Right cardiac atrium (tissue), 5 donors: ENCODE measurements at regions not wholly inside any gene's neighbourhood (a gene's known extent, or its start where the extent isn't known, plus 50 kb on each side); places are given as distances from the start of the nearest gene placed in this dataset.
"Not testable (repeated sequence)": the region's sequence is repeated elsewhere in the genome, so short reads cannot be mapped to it uniquely, and the experiment has no call there.

Experiments used
- ATAC-seq, 2 donors: fragments of 200-7000 bp; cut with Tn5 transposase; one replicate each; pipeline versions ENCODE4 v1.8.0 to v1.9.1; 2020; ENCODE audit warnings: moderate library complexity in 2 of 2, mild to moderate bottlenecking in 1 of 2
- DNase-seq, 3 donors: peaks; one replicate each; pipeline ENCODE4 v3.0.0-alpha.2; 2020
- H3K27ac ChIP-seq: one replicate; pipeline ENCODE4 v1.5.1; 2013; ENCODE audit warnings: mild to moderate bottlenecking, low read length, control low read depth, moderate library complexity
- H3K27me3 ChIP-seq: one replicate; pipeline ENCODE4 v1.6.1; 2013; ENCODE audit not compliant: control insufficient read depth, insufficient read depth
- H3K4me1 ChIP-seq: one replicate; pipeline ENCODE4 v1.6.1; 2013; ENCODE audit warnings: low read length; ENCODE audit not compliant: control insufficient read depth, insufficient read depth
- H3K4me3 ChIP-seq: one replicate; pipeline ENCODE4 v1.5.1; 2013; ENCODE audit warnings: low read length, control low read depth
- H3K9me3 ChIP-seq: one replicate; pipeline ENCODE4 v1.6.1; 2013; ENCODE audit warnings: low read length; ENCODE audit not compliant: control insufficient read depth
- WGBS: extraction: QIAGEN DNeasy Blood & Tissue Kit; methylation state at CpG from one replicate; pipeline ENCODE4 v1.1.7; 2013; 5-methylcytosine and 5-hydroxymethylcytosine counted together
- intact Hi-C, 4 donors: fragments of 100-400 bp; cut with DNase I; formaldehyde crosslinking; loops; one replicate each; pipeline versions ENCODE4 v1.11.0 to v1.14.0; 2022 to 2023
- donor health status: healthy with polysubstance abuse.
- donor health status: DM: no; HTN: yes; CAD: no.
- donor health status: DM: no; HTN: no; CAD: no.
- donor health status: DM: no; HTN: yes; CAD: no; lungs with severe emphysema.
- donor health status: DM: yes; HTN: yes; CAD: no.

DNA sequence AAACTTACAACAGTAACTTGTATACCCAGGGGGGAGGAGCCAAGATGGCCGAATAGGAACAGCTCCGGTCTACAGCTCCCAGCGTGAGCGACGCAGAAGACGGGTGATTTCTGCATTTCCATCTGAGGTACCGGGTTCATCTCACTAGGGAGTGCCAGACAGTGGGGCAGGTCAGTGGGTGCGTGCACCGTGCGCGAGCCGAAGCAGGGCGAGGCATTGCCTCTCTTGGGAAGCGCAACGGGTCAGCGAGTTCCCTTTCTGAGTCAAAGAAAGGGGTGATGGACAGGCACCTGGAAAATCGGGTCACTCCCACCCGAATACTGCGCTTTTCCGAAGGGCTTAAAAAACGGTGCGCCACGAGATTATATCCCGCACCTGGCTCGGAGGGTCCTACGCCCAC is 278.8 kb downstream of the FAM47B start:
- ATAC-seq, DNase-seq, H3K9me3 ChIP-seq, H3K27ac ChIP-seq, H3K4me1 ChIP-seq, intact Hi-C loops, H3K4me3 ChIP-seq, H3K27me3 ChIP-seq: not testable (repeated sequence)
- 88% methylated on average over 26 of the region's 26 CpGs for WGBS

DNA sequence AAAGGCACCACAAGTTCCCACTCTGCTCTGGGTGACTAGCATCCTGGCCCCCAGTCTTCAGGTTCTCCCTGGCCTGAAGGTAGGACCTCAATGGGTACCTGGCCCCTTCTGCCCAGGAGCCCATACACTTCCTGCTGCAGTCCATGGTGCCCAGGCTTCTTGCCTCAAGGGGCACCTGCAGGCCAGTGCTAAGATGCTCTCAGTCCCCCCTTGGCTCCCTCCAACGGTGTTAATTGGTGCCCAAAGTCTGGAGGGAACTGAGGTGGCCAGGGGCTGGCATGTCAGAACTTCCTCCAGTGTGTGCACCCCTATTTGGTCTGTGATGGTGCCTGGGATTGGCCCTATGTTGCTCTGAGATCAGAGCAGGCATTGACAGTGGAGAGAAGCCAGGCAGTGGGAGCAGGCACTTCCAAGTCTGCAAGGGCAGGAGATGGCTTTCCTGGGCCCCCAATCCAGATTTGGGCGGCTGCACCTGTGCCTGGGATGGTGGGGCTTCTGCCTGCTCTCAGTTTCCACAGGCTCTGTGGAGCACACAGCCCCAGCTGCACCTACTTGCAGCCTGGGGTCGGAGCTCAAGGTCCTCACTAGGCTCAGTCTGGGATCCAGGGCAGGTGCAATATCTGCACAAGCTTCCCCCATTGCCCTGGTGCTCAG is 301.6 kb downstream of the FAM47B start:
- ATAC-seq (no peak), DNase-seq (no peak)
- no peaks in the 10 kb centered on the region for H3K27me3 ChIP-seq
- intact Hi-C loops: no loop called here
- no peaks in the 10 kb centered on the region for H3K9me3 ChIP-seq
- H3K4me1 ChIP-seq: no peaks in the 10 kb centered on the region
- H3K27ac ChIP-seq: no peak overlapping the region
- no peak overlapping the region for H3K4me3 ChIP-seq
- WGBS: 84% methylated on average over 3 of the region's 3 CpGs

DNA sequence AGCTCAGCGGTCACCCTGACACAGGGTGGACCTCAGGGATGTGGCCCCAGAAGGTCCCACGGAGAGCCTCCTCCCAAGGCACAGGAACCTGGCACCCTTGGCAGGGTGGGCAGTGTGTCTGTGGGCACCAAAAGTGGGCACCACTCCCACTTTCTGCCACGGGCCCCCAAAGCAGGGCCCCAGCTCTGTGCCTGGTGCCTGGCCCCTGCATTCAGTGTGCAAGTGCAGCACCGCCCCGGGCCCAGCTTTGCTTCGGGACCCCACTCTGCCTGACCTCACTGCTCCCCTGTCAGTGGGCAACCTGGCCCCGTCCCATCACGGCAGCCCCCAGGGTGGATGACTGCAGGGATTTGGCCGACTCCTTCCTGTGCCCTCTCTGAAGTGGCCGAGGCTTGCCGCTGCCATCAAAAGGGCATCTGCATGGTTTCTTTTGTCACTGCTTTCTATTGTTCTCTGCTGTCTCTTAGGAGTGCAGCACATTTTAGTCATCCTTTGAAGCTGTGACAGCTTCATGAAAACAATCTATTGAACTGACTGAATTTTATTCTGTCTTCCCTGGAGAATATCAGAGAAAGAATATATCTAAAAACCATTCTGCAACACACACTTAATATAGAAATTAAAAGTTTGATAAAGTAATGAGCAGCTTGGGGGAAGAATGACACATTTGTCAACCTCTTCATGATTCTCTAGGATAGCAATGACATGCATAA is 302.4 kb downstream of the FAM47B start:
- 83% methylated on average over 11 of the region's 11 CpGs for WGBS
- no peak overlapping the region for H3K4me3 ChIP-seq
- H3K27me3 ChIP-seq: no peaks in the 10 kb centered on the region
- no peaks in the 10 kb centered on the region for H3K4me1 ChIP-seq
- no peaks in the 10 kb centered on the region for H3K9me3 ChIP-seq
- H3K27ac ChIP-seq: no peak overlapping the region
- ATAC-seq (no peak), DNase-seq (peak in 1 of 3 donors; percentile 44)
- intact Hi-C loops: no loop called here

- H3K4me3 ChIP-seq: no peak overlapping the region
- no peak overlapping the region for H3K27ac ChIP-seq
- H3K9me3 ChIP-seq: no peaks in the 10 kb centered on the region
- DNase-seq: no peak
- intact Hi-C loops: no loop called here
- no peak for ATAC-seq
- H3K4me1 ChIP-seq: no peaks in the 10 kb centered on the region
- WGBS: 29% methylated on average over 1 of the region's 1 CpG
- no peaks in the 10 kb centered on the region for H3K27me3 ChIP-seq
Observed at GRCh38 chrX:35251226-35251625, 308.6 kb downstream of the FAM47B start.

DNA sequence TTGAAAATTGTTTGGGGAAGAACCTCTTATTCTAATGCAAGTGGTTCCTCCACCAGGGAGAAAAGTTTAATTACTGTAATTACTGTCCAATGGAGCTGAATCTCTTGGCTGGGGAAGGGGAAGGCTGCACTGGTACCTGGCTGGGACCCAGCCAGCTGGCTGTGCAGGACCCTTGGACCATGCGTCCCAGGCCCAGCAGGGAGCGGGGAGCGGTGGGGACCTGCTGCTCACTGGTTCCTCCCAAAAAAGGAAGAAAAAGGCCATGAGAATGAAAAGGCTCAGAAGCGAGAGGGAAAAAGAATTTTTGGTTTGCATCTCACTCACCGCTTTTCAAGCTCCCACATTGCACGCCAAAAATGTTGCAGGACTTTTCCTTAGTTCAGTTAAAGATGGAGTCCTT is 333.5 kb downstream of the FAM47B start:
- DNase-seq (no peak), ATAC-seq (no peak)
- Histone ChIP-seq H3K4me1 (no peaks in the 10 kb centered on the region), H3K4me3 (no peak overlapping the region), H3K27ac (no peak overlapping the region), H3K27me3 (no peaks in the 10 kb centered on the region), H3K9me3 (no peaks in the 10 kb centered on the region)
- WGBS: 91% methylated on average over 6 of the region's 6 CpGs
- intact Hi-C loops: no loop called here

DNA sequence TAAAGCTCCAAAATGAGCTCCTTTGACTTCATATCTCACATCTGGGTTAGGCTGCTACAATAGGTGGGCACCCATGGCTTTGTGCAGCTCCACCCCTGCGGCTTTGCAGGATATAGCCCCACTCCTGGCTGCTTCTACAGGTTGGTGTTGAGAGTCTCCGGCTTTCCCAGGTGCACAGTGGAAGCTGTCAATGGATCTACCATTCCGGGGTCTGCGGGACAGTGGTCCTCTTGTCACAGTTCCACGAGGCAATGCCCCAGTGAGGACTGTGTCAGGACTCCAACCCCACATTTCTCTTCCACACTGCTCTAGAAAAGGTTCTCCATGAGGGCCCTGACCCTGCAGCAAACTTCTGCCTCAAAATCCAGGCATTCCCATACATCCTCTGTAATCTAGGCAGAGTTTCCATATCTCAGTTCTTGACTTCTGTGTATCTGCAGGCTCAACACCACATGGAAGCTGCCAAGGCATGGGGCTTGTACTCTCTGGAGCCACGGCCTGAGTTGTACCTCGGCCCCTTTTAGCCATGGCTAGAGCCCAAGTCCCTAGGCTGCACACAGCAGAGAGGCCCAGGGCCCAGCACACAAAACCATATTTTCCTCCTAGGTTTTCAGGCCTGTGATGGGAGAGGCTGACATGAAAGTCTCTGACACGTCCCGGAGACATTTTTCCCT is 342.8 kb downstream of the FAM47B start:
- no peak overlapping the region for H3K27ac ChIP-seq
- ATAC-seq: no peak
- WGBS: 80% methylated on average over 9 of the region's 9 CpGs
- intact Hi-C loops: no loop called here
- H3K27me3 ChIP-seq: no peaks in the 10 kb centered on the region
- H3K4me3 ChIP-seq: no peak overlapping the region
- no peaks in the 10 kb centered on the region for H3K9me3 ChIP-seq
- no peaks in the 10 kb centered on the region for H3K4me1 ChIP-seq
- DNase-seq: no peak

DNA sequence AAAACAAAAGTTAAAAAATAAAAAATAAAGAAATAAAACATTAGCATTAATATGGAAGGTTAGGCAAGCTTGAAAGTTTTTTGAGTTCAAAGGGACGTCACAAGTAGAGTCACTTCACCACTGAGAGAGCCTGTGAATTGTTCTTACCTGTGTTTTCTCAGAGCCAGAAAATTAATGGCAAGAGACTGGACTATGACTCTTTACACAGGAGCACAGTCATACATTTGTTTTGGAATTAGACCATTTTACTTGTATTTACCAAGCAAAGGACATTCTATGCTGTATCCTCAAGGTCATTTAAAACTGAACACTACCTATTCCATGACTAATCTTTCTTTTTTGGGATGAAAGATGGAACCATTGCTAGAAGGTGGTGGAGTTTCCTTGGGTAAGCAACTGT is 346.1 kb downstream of the FAM47B start:
- H3K27me3 ChIP-seq: no peaks in the 10 kb centered on the region
- 87% methylated on average over 1 of the region's 1 CpG for WGBS
- intact Hi-C loops: no loop called here
- H3K9me3 ChIP-seq: no peaks in the 10 kb centered on the region
- H3K4me3 ChIP-seq: no peak overlapping the region
- ATAC-seq (no peak), DNase-seq (no peak)
- H3K27ac ChIP-seq: no peak overlapping the region
- no peaks in the 10 kb centered on the region for H3K4me1 ChIP-seq

DNA sequence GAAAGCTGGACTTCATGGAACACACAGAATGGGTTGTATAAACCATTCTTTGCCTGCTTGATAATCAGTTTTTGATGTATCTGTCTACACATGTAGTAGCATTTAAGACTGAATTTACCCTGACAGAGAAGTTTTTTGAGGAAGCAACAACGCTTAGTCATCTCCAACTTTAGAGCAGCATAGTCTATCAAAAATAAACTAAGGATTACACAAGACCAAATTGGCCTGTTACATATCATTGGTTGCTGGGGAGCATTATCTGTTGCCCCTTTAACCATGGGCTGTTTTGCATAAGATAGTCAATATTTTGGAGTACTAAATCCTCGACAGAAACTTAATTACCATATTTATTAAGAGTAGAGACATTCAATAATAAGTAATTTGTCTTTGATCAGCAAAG is 347.4 kb downstream of the FAM47B start:
- no peaks in the 10 kb centered on the region for H3K9me3 ChIP-seq
- no peak for DNase-seq
- intact Hi-C loops: no loop called here
- H3K4me1 ChIP-seq: no peaks in the 10 kb centered on the region
- ATAC-seq: no peak
- no peak overlapping the region for H3K27ac ChIP-seq
- no peaks in the 10 kb centered on the region for H3K27me3 ChIP-seq
- 80% methylated on average over 2 of the region's 2 CpGs for WGBS
- no peak overlapping the region for H3K4me3 ChIP-seq

GRCh38 chrX:35291013-35291412 is 348.4 kb downstream of the FAM47B start:
- ATAC-seq (no peak), DNase-seq (no peak)
- 85% methylated on average over 2 of the region's 2 CpGs for WGBS
- Histone ChIP-seq H3K9me3 (no peaks in the 10 kb centered on the region), H3K4me1 (no peaks in the 10 kb centered on the region), H3K4me3 (no peak overlapping the region), H3K27me3 (no peaks in the 10 kb centered on the region), H3K27ac (no peak overlapping the region)
- intact Hi-C loops: no loop called here

GRCh38 chrX:35292522-35292921 is 349.9 kb downstream of the FAM47B start:
- DNase-seq (no peak), ATAC-seq (no peak)
- Histone ChIP-seq H3K4me1 (no peaks in the 10 kb centered on the region), H3K4me3 (no peak overlapping the region), H3K9me3 (no peaks in the 10 kb centered on the region), H3K27me3 (no peaks in the 10 kb centered on the region), H3K27ac (no peak overlapping the region)
- intact Hi-C loops: no loop called here

- intact Hi-C loops, H3K27me3 ChIP-seq, H3K27ac ChIP-seq, H3K4me1 ChIP-seq, H3K4me3 ChIP-seq, DNase-seq, H3K9me3 ChIP-seq, ATAC-seq: not testable (repeated sequence)
Observed at GRCh38 chrX:35305037-35305436, 362.4 kb downstream of the FAM47B start.
